ENCODE measurements at regions not wholly inside any gene's neighbourhood (a gene's known extent, or its start where the extent isn't known, plus 50 kb on each side); places are given as distances from the start of the nearest gene placed in this dataset.

DNA sequence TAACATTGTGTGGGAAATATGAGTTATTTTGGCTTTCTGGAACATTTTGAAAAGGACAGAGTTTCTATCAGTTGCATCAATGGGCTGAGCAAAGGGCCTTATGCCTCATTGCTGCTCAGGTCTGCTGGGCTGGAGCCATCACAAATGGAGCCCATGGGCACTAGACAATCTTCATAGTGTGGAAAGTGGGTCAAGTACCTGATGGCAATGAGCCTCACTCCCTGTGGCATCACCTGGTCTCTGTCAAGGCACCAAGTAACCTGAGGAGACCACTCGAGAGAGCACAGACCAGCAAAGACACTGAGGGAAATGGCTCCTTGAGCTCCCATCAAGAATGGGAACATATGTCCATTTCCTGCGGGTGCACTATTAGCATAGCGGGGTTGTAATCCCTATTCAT is 96.7 kb upstream of the PPP2R3A start:
- no peak overlapping the region for H3K9ac ChIP-seq (ENCODE audit: low read length)
- H3K4me3 ChIP-seq (ENCODE audit: low read length): no peak overlapping the region
- no peak overlapping the region for H3K27ac ChIP-seq (ENCODE audit: low read length)
- H3K36me3 ChIP-seq (replicated peaks; ENCODE audit: low read depth, low read length): no peaks in the 10 kb centered on the region
- no peaks in the 10 kb centered on the region; the same call in 1 of the 2 replicates for H3K9me3 ChIP-seq (ENCODE audit: insufficient read depth, low read length)
- H3K4me2 ChIP-seq (ENCODE audit: low read length): no peak overlapping the region
- H2AFZ ChIP-seq (ENCODE audit: low read depth, low read length): no peak overlapping the region
- peaks cover 17% of the 10 kb centered on the region for H3K4me1 ChIP-seq (ENCODE audit: low read length)
- H3K79me2 ChIP-seq (ENCODE audit: low read length): no peaks in the 10 kb centered on the region
- H4K20me1 ChIP-seq (ENCODE audit: insufficient read depth, low read length): no peaks in the 10 kb centered on the region
- H3K27me3 ChIP-seq (ENCODE audit: low read depth, low read length): peaks cover 10% of the 10 kb centered on the region; the same call in 1 of the 2 replicates
- no peak for TF ChIP-seq EZH2phosphoT487 (IDR thresholded peaks at IDR 0.05; ENCODE audit: low read depth)
- TF ChIP-seq, protein P1, sequence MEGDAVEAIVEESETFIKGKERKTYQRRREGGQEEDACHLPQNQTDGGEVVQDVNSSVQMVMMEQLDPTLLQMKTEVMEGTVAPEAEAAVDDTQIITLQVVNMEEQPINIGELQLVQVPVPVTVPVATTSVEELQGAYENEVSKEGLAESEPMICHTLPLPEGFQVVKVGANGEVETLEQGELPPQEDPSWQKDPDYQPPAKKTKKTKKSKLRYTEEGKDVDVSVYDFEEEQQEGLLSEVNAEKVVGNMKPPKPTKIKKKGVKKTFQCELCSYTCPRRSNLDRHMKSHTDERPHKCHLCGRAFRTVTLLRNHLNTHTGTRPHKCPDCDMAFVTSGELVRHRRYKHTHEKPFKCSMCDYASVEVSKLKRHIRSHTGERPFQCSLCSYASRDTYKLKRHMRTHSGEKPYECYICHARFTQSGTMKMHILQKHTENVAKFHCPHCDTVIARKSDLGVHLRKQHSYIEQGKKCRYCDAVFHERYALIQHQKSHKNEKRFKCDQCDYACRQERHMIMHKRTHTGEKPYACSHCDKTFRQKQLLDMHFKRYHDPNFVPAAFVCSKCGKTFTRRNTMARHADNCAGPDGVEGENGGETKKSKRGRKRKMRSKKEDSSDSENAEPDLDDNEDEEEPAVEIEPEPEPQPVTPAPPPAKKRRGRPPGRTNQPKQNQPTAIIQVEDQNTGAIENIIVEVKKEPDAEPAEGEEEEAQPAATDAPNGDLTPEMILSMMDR (IDR thresholded peaks at IDR 0.05; ENCODE audit: low read depth, low read length): no peak

- no peak for TF ChIP-seq EZH2phosphoT487 (IDR thresholded peaks at IDR 0.05; ENCODE audit: low read depth)
- TF ChIP-seq, protein P1 (IDR thresholded peaks at IDR 0.05; ENCODE audit: low read depth, low read length): no peak
- Histone ChIP-seq H3K79me2 (ENCODE audit: low read length) (no peaks in the 10 kb centered on the region), H3K9ac (ENCODE audit: low read length) (no peak overlapping the region), H4K20me1 (ENCODE audit: insufficient read depth, low read length) (no peaks in the 10 kb centered on the region), H3K27me3 (ENCODE audit: low read depth, low read length) (peaks cover 10% of the 10 kb centered on the region; the same call in 1 of the 2 replicates), H2AFZ (ENCODE audit: low read depth, low read length) (no peak overlapping the region), H3K4me2 (ENCODE audit: low read length) (no peak overlapping the region), H3K4me1 (ENCODE audit: low read length) (peaks cover 16% of the 10 kb centered on the region), H3K9me3 (ENCODE audit: insufficient read depth, low read length) (no peaks in the 10 kb centered on the region; the same call in 1 of the 2 replicates), H3K27ac (ENCODE audit: low read length) (no peak overlapping the region), H3K4me3 (ENCODE audit: low read length) (no peak overlapping the region), H3K36me3 (replicated peaks; ENCODE audit: low read depth, low read length) (no peaks in the 10 kb centered on the region)
Observed at GRCh38 chr3:135869439-135870105, 96.0 kb upstream of the PPP2R3A start.

GRCh38 chr3:135871311-135871710 is 94.2 kb upstream of the PPP2R3A start:
- Histone ChIP-seq H3K27me3 (ENCODE audit: low read depth, low read length) (peaks cover 10% of the 10 kb centered on the region; the same call in 1 of the 2 replicates), H3K79me2 (ENCODE audit: low read length) (no peaks in the 10 kb centered on the region), H3K36me3 (replicated peaks; ENCODE audit: low read depth, low read length) (no peaks in the 10 kb centered on the region), H3K9ac (ENCODE audit: low read length) (no peak overlapping the region), H3K9me3 (ENCODE audit: insufficient read depth, low read length) (no peaks in the 10 kb centered on the region; the same call in 1 of the 2 replicates), H4K20me1 (ENCODE audit: insufficient read depth, low read length) (no peaks in the 10 kb centered on the region), H3K4me3 (ENCODE audit: low read length) (no peak overlapping the region), H3K27ac (ENCODE audit: low read length) (no peak overlapping the region), H3K4me1 (ENCODE audit: low read length) (0 out of 2 replicates have a peak, but pooled peaks cover 5% of the 10 kb centered on the region), H2AFZ (ENCODE audit: low read depth, low read length) (no peak overlapping the region), H3K4me2 (ENCODE audit: low read length) (no peak overlapping the region)
- TF ChIP-seq, protein P1 (IDR thresholded peaks at IDR 0.05; ENCODE audit: low read depth, low read length): no peak
- TF ChIP-seq EZH2phosphoT487 (IDR thresholded peaks at IDR 0.05; ENCODE audit: low read depth): no peak

GRCh38 chr3:135874035-135874434 is 91.5 kb upstream of the PPP2R3A start:
- H3K79me2 ChIP-seq (ENCODE audit: low read length): no peaks in the 10 kb centered on the region
- TF ChIP-seq EZH2phosphoT487 (IDR thresholded peaks at IDR 0.05; ENCODE audit: low read depth): no peak
- TF ChIP-seq, protein P1 (IDR thresholded peaks at IDR 0.05; ENCODE audit: low read depth, low read length): no peak
- H2AFZ ChIP-seq (ENCODE audit: low read depth, low read length): no peak overlapping the region
- H3K36me3 ChIP-seq (replicated peaks; ENCODE audit: low read depth, low read length): no peaks in the 10 kb centered on the region
- peaks cover 10% of the 10 kb centered on the region; the same call in 1 of the 2 replicates for H3K27me3 ChIP-seq (ENCODE audit: low read depth, low read length)
- H3K4me1 ChIP-seq (ENCODE audit: low read length): no peaks in the 10 kb centered on the region
- no peak overlapping the region for H3K9ac ChIP-seq (ENCODE audit: low read length)
- no peaks in the 10 kb centered on the region; the same call in 1 of the 2 replicates for H3K9me3 ChIP-seq (ENCODE audit: insufficient read depth, low read length)
- H4K20me1 ChIP-seq (ENCODE audit: insufficient read depth, low read length): no peaks in the 10 kb centered on the region
- H3K27ac ChIP-seq (ENCODE audit: low read length): no peak overlapping the region
- no peak overlapping the region for H3K4me3 ChIP-seq (ENCODE audit: low read length)
- no peak overlapping the region for H3K4me2 ChIP-seq (ENCODE audit: low read length)
